Endothelial cell of umbilical vein (primary cell): ENCODE measurements at regions not wholly inside any gene's neighbourhood (a gene's known extent, or its start where the extent isn't known, plus 50 kb on each side); places are given as distances from the start of the nearest gene placed in this dataset.

ENCODE experiments used
- BruUV-seq: library from RNA; stranded (reverse); fragments of 400-500 nt; replicated peaks from 2 replicates; lab custom pipeline; 2021; lab: Mats Ljungman, UMichigan
- CTCF ChIA-PET: fragments of 300-600, 350-600 bp; sonication (Branson Sonifier 250); formaldehyde crosslinking; loops from one replicate; lab custom pipeline; 2021; ENCODE audit warnings: antibody characterized with exemption, inconsistent platforms; lab: Charles Lee
- POLR2A ChIA-PET: fragments of 300-600, 350-600 bp; sonication (Branson Sonifier 250); formaldehyde crosslinking; loops from one replicate; lab custom pipeline; 2021; ENCODE audit warnings: antibody characterized with exemption, inconsistent platforms; lab: Charles Lee
- DNase-seq: peaks from one replicate; pipeline ENCODE4 v3.0.0-alpha.2; 2011; ENCODE audit warnings: low read depth, low spot score
- FAIRE-seq: peaks from 2 replicates; lab custom pipeline; 2011; peaks lifted over from hg19 to GRCh38; lab: Jason Lieb, UNC
- H2AFZ ChIP-seq: 2 replicates; pipeline ENCODE4 v1.6.0; 2012; ENCODE audit warnings: low read depth, low read length, control low read depth, inconsistent platforms
- H3K27ac ChIP-seq: 2 replicates; pipeline ENCODE4 v1.5.1; 2011; ENCODE audit warnings: low read depth, mild to moderate bottlenecking, control low read depth, low read length, moderate library complexity; ENCODE audit not compliant: insufficient read depth
- H3K27me3 ChIP-seq, 2 experiments: 2 replicates each; pipeline versions ENCODE4 v1.6.0 to v1.6.1; 2011; ENCODE audit warnings: low read length in 2 of 2, mixed read lengths in 1 of 2; ENCODE audit not compliant: control insufficient read depth in 2 of 2, insufficient read depth in 2 of 2
- H3K36me3 ChIP-seq, 2 experiments: 2 replicates in 1 of 2; 3 replicates in 1 of 2; pipeline ENCODE4 v1.5.1; 2011; ENCODE audit warnings: low read length in 2 of 2, mild to moderate bottlenecking in 1 of 2, moderate library complexity in 1 of 2; ENCODE audit not compliant: control insufficient read depth in 2 of 2, insufficient read depth in 2 of 2; ENCODE audit errors: extremely low read depth in 1 of 2
- H3K4me1 ChIP-seq: 3 replicates; pipeline ENCODE4 v1.5.1; 2011; ENCODE audit warnings: mild to moderate bottlenecking, low read length; ENCODE audit not compliant: control insufficient read depth, insufficient read depth; ENCODE audit errors: extremely low read depth
- H3K4me2 ChIP-seq: 2 replicates; pipeline ENCODE4 v1.6.1; 2011; ENCODE audit warnings: low read length, control low read depth, mixed read lengths; ENCODE audit not compliant: insufficient read depth
- H3K4me3 ChIP-seq, 3 experiments: fragments of 200-600 bp in 1 of 3; sonication (generic), shearing (Covaris generic) in 1 of 3; replicated peaks in 1 of 3; 2 replicates each; pipeline ENCODE4 v1.5.1; 2011 to 2016; ENCODE audit warnings: control low read depth in 3 of 3, low read length in 3 of 3, mild to moderate bottlenecking in 2 of 3, inconsistent platforms in 1 of 3, low read depth in 1 of 3, moderate library complexity in 1 of 3; ENCODE audit not compliant: insufficient read depth in 1 of 3
- H3K79me2 ChIP-seq: 2 replicates; pipeline ENCODE4 v1.6.0; 2012; ENCODE audit warnings: low read length, inconsistent platforms; ENCODE audit not compliant: control insufficient read depth, insufficient read depth
- H3K9ac ChIP-seq: replicated peaks from 2 replicates; pipeline ENCODE3; 2011; ENCODE audit warnings: low read length, control low read depth; ENCODE audit not compliant: insufficient read depth; ENCODE audit errors: extremely low read depth
- H3K9me1 ChIP-seq: replicated peaks from 3 replicates; pipeline ENCODE4 v1.6.0; 2011; ENCODE audit warnings: mild to moderate bottlenecking, low read length; ENCODE audit not compliant: control insufficient read depth, insufficient read depth; ENCODE audit errors: extremely low read depth
- H3K9me3 ChIP-seq: replicated peaks from 2 replicates; pipeline ENCODE4 v1.5.1; 2012; ENCODE audit warnings: low read length, inconsistent platforms; ENCODE audit not compliant: control insufficient read depth, insufficient read depth
- H4K20me1 ChIP-seq: replicated peaks from 2 replicates; pipeline ENCODE3; 2011; ENCODE audit warnings: mild to moderate bottlenecking, low read length; ENCODE audit not compliant: control insufficient read depth, insufficient read depth; ENCODE audit errors: extremely low read depth
- EZH2 ChIP-seq: IDR thresholded peaks from 2 replicates; pipeline ENCODE4 v1.6.1; 2012; ENCODE audit warnings: borderline replicate concordance, low read depth, mild to moderate bottlenecking, moderate library complexity, low read length, inconsistent platforms; ENCODE audit not compliant: severe bottlenecking
- FOS ChIP-seq: IDR thresholded peaks from 2 replicates; pipeline ENCODE4 v1.6.1; 2011; ENCODE audit warnings: mild to moderate bottlenecking, low read length, moderate library complexity, borderline replicate concordance; ENCODE audit not compliant: insufficient read depth
- GATA2 ChIP-seq: IDR thresholded peaks from 2 replicates; pipeline ENCODE4 v1.7.0; 2011; ENCODE audit warnings: low read depth, mild to moderate bottlenecking, moderate library complexity, mixed read lengths, low read length; ENCODE audit not compliant: insufficient read length, insufficient read depth
- JUN ChIP-seq: IDR thresholded peaks from 2 replicates; pipeline ENCODE4 v1.6.1; 2011; ENCODE audit warnings: borderline replicate concordance, low read depth; ENCODE audit not compliant: insufficient read length, insufficient read depth
- MYC ChIP-seq: IDR thresholded peaks from one replicate; pipeline ENCODE4 v1.6.1; 2011; ENCODE audit warnings: mild to moderate bottlenecking, low read depth, low read length
- POLR2A ChIP-seq: IDR thresholded peaks from 2 replicates; pipeline ENCODE4 v1.6.1; 2012; ENCODE audit warnings: low read depth, mild to moderate bottlenecking, control low read depth, low read length
- POLR2AphosphoS5 ChIP-seq: IDR thresholded peaks from 2 replicates; pipeline ENCODE4 v1.6.1; 2012; ENCODE audit warnings: low read depth, mild to moderate bottlenecking, control low read depth, low read length, moderate library complexity; ENCODE audit not compliant: insufficient read depth
- dilution Hi-C: fragments of 300-500 bp; cut with MboI; formaldehyde crosslinking; loops from one replicate; pipeline ENCODE4 v1.15.0; 2019; ENCODE audit warnings: low sequenced_read_pairs; ENCODE audit not compliant: extremely low pct_ligation_motif_present
- intact Hi-C: fragments of 100-400 bp; cut with micrococcal nuclease; formaldehyde crosslinking; loops from one replicate; pipeline ENCODE4 v1.10.0; 2022
- TF ChIP-seq, protein P1 (sequence below): IDR thresholded peaks from 2 replicates; pipeline ENCODE4 v1.6.1; 2011; ENCODE audit not compliant: insufficient read depth, insufficient read length
- TF ChIP-seq, protein P2 (sequence below), 2 donors: IDR thresholded peaks; 1 replicate in 1 of 2; 2 replicates in 1 of 2; pipeline ENCODE4 v1.5.1; 2011; ENCODE audit warnings: low read length in 2 of 2, mild to moderate bottlenecking in 2 of 2, moderate library complexity in 2 of 2, control low read depth in 1 of 2, inconsistent platforms in 1 of 2, low read depth in 1 of 2; ENCODE audit not compliant: insufficient read depth in 1 of 2; ENCODE audit errors: extremely low read depth in 1 of 2

DNA sequence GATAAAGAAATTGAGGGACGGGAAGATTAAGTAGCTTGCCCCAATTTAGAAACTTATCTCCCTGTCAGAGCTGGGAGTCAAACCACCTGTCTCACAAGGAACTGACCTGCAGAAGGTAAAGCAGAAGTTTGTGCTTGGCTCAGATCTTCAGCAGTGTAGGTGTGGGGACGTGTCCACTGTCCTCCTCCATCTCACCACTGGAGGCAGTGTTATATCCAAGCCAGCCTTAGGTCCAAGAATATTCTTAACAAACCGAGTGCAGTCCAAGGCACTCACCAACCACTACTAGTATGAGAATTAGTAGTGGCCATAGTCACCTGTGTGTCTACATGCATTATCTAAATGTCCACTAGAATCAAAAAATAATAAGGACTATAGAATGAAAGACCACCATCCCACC, 86.3 kb upstream of the IRX1 start:
- Histone ChIP-seq H4K20me1 (no peaks in the 10 kb centered on the region), H3K4me3 (no peak overlapping the region), H3K4me2 (no peak overlapping the region), H3K9me3 (peaks cover 5% of the 10 kb centered on the region), H3K79me2 (no peaks in the 10 kb centered on the region), H3K4me1 (no peaks in the 10 kb centered on the region), H3K9me1 (no peaks in the 10 kb centered on the region), H2AFZ (no peak overlapping the region), H3K36me3 (no peaks in the 10 kb centered on the region), H3K27me3 (no peaks in the 10 kb centered on the region), H3K9ac (no peak overlapping the region), H3K27ac (no peak overlapping the region)
- DNase-seq = no peak
- dilution Hi-C loops = no loop called here
- ChIA-PET POLR2A (no interaction called here), CTCF (no interaction called here)
- intact Hi-C loops = no loop called here
- TF ChIP-seq POLR2AphosphoS5 (no peak), EZH2 (no peak), GATA2 (no peak), POLR2A (no peak), MYC (no peak), FOS (no peak), JUN (no peak)
- TF ChIP-seq, protein P1, sequence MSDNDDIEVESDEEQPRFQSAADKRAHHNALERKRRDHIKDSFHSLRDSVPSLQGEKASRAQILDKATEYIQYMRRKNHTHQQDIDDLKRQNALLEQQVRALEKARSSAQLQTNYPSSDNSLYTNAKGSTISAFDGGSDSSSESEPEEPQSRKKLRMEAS = no peak
- TF ChIP-seq, protein P2, sequence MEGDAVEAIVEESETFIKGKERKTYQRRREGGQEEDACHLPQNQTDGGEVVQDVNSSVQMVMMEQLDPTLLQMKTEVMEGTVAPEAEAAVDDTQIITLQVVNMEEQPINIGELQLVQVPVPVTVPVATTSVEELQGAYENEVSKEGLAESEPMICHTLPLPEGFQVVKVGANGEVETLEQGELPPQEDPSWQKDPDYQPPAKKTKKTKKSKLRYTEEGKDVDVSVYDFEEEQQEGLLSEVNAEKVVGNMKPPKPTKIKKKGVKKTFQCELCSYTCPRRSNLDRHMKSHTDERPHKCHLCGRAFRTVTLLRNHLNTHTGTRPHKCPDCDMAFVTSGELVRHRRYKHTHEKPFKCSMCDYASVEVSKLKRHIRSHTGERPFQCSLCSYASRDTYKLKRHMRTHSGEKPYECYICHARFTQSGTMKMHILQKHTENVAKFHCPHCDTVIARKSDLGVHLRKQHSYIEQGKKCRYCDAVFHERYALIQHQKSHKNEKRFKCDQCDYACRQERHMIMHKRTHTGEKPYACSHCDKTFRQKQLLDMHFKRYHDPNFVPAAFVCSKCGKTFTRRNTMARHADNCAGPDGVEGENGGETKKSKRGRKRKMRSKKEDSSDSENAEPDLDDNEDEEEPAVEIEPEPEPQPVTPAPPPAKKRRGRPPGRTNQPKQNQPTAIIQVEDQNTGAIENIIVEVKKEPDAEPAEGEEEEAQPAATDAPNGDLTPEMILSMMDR (IDR thresholded peaks at IDR 0.05; ENCODE audit: extremely low read depth in 1 of 2, insufficient read depth in 1 of 2, low read depth in 1 of 2, low read length in 2 of 2) = no peak
- FAIRE-seq = no peak
- BruUV-seq = no TSS peak
